ENCODE measurements at regions not wholly inside any gene's neighbourhood (a gene's known extent, or its start where the extent isn't known, plus 50 kb on each side); places are given as distances from the start of the nearest gene placed in this dataset.

DNA sequence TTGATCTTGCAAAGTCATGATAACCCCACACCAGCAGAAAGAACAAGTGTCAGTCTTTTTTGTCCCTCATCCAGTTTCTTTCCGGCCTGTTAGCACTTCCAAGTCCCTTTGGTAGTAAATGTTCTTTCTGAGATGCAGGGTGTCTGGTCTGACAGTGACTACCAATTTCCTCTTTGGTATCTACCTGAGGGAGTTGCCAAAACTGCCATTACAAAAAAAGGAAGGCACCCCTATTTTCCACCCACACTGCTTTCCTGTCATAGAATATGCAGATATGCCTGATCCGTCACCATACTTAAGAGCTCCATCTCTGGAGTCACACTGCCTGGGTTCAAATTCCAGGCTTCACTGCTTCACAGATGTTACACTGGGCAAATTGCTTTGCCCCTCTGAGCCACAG is 72.4 kb downstream of the ZNF281 start:
- TF ChIP-seq, protein P1, sequence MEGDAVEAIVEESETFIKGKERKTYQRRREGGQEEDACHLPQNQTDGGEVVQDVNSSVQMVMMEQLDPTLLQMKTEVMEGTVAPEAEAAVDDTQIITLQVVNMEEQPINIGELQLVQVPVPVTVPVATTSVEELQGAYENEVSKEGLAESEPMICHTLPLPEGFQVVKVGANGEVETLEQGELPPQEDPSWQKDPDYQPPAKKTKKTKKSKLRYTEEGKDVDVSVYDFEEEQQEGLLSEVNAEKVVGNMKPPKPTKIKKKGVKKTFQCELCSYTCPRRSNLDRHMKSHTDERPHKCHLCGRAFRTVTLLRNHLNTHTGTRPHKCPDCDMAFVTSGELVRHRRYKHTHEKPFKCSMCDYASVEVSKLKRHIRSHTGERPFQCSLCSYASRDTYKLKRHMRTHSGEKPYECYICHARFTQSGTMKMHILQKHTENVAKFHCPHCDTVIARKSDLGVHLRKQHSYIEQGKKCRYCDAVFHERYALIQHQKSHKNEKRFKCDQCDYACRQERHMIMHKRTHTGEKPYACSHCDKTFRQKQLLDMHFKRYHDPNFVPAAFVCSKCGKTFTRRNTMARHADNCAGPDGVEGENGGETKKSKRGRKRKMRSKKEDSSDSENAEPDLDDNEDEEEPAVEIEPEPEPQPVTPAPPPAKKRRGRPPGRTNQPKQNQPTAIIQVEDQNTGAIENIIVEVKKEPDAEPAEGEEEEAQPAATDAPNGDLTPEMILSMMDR (IDR thresholded peaks at IDR 0.05): no peak
- no peaks in the 10 kb centered on the region for H3K9me3 ChIP-seq
- no peaks in the 10 kb centered on the region for H3K27me3 ChIP-seq (replicated peaks; ENCODE audit: insufficient read depth)
- H3K4me1 ChIP-seq (ENCODE audit: control insufficient read depth in 1 of 2, low read depth in 2 of 2): no peaks in the 10 kb centered on the region
- H3K27ac ChIP-seq: no peak overlapping the region
- ATAC-seq (ENCODE audit: insufficient number of reproducible peaks, low FRiP score, low read depth): no peak
- H3K36me3 ChIP-seq: no peaks in the 10 kb centered on the region
- no peak overlapping the region for H3K4me3 ChIP-seq
- DNase-seq (ENCODE audit: low spot score): no peak

DNA sequence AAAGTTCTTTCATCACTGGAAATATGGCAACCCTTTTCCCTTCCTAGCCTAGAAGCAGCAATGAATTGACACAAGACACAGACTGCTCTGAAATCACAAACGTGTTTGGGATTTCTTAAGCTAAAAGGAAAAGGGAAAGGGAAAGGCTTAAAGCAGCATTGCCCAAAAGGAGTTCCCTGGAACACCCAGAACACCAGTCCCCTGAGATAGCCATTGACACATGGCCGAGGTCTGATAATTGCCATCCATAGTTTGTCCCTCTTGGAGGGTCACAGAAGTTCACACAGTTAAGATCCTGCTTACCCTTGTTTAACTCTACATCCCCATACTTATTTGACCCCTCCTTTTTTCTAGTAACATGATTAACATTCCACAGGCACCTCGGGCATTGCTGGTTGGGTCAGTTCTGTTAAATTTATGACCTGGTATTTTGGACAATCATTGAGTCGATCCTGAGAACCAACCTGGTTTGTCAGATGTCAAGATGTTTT is 72.9 kb downstream of the ZNF281 start:
- Histone ChIP-seq H3K4me3 (no peak overlapping the region), H3K27me3 (replicated peaks; ENCODE audit: insufficient read depth) (no peaks in the 10 kb centered on the region), H3K4me1 (ENCODE audit: control insufficient read depth in 1 of 2, low read depth in 2 of 2) (no peaks in the 10 kb centered on the region), H3K9me3 (no peaks in the 10 kb centered on the region), H3K36me3 (no peaks in the 10 kb centered on the region), H3K27ac (no peak overlapping the region)
- ATAC-seq (ENCODE audit: insufficient number of reproducible peaks, low FRiP score, low read depth) (no peak), DNase-seq (ENCODE audit: low spot score) (no peak)
- TF ChIP-seq, protein P1 (IDR thresholded peaks at IDR 0.05): no peak

DNA sequence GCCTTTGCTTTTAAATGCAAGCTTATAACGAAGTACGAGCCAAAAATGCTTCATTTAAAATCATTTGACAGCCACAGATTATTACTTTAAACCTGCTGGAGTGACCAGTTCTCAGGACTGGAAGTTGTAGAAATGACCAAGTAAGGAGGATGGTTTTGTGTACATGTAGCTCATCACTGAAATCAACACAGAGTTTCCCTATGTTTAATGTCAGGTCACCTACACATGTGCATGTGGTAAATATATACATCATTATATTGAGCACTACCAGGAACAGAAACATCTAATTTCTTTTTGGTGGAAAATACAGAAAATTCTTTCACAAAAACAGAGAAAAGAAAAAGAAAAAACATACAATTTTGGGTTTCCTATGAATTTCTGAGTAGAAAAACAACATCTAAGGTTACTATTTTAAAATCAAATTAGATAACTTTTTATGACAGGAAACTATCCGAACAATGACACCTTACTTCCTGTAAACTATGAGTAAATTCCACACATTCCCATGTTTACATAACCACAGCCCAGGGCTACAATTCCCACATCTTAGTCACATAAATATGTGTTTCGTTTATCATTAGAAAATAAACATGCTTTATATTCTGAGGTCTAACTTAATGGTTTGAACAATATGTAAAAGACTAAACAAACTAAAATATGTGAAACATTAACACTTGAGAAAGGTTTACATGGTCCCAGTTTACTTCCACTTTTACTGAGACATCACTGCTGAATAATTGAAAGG is 73.6 kb downstream of the ZNF281 start:
- no peaks in the 10 kb centered on the region for H3K36me3 ChIP-seq
- DNase-seq (ENCODE audit: low spot score) (no peak), ATAC-seq (ENCODE audit: insufficient number of reproducible peaks, low FRiP score, low read depth) (no peak)
- H3K27ac ChIP-seq: no peak overlapping the region
- H3K27me3 ChIP-seq (replicated peaks; ENCODE audit: insufficient read depth): no peaks in the 10 kb centered on the region
- no peaks in the 10 kb centered on the region for H3K4me1 ChIP-seq (ENCODE audit: control insufficient read depth in 1 of 2, low read depth in 2 of 2)
- TF ChIP-seq, protein P1 (IDR thresholded peaks at IDR 0.05): no peak
- H3K4me3 ChIP-seq: no peak overlapping the region
- no peaks in the 10 kb centered on the region for H3K9me3 ChIP-seq

DNA sequence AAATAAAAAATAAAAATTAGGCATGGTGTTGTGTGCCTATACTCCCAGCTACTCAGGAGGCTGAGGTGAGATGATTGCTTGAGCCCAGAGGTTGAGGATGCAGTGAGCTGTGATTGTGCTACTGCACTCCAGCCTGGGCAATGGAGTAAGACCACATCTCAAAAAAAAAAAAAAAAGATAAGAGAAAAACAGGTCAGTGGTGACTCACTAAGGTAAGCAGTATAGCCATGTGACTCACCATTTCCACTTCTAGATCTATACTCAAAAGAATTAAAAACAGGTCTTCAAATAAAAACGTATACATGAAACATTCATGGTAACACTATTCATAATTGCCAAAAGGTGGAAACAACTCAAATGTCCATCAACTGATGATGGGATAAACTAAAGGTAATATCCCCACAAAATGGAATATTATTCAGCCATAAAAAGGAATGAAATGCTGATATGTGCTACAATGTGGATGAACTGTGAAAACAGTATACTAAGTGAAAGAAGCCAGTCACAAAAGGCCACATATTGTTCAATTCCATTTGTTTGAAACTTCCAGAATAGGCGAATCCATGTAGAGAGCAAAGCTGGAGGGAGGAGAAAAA is 75.1 kb downstream of the ZNF281 start:
- Histone ChIP-seq H3K27ac (no peak overlapping the region), H3K9me3 (no peaks in the 10 kb centered on the region), H3K4me1 (ENCODE audit: control insufficient read depth in 1 of 2, low read depth in 2 of 2) (no peaks in the 10 kb centered on the region), H3K4me3 (no peak overlapping the region), H3K36me3 (no peaks in the 10 kb centered on the region), H3K27me3 (replicated peaks; ENCODE audit: insufficient read depth) (no peaks in the 10 kb centered on the region)
- TF ChIP-seq, protein P1 (IDR thresholded peaks at IDR 0.05): no peak
- DNase-seq (ENCODE audit: low spot score) (no peak), ATAC-seq (ENCODE audit: insufficient number of reproducible peaks, low FRiP score, low read depth) (no peak)

DNA sequence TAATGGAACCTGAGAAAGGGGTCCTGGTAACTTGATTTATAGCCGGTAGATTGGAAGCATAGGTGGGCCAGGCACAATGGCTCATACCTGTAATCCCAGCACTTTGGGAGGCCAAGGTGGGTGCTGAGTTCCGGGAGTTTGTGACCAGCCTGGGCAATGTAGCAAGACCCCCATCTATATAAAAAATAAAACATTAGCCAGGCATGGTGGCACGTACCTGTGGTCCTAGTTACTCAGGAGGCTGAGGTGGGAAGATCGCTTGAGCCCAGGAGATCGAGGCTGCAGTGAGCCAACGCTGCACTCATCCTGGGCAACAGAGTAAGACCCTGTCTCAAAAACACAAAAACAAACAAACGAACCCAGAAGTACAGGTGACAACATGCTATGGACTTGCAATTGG is 76.5 kb downstream of the ZNF281 start:
- DNase-seq (ENCODE audit: low spot score): no peak
- no peaks in the 10 kb centered on the region for H3K4me1 ChIP-seq (ENCODE audit: control insufficient read depth in 1 of 2, low read depth in 2 of 2)
- no peaks in the 10 kb centered on the region for H3K36me3 ChIP-seq
- H3K27ac ChIP-seq: no peak overlapping the region
- no peak overlapping the region for H3K4me3 ChIP-seq
- no peaks in the 10 kb centered on the region for H3K27me3 ChIP-seq (replicated peaks; ENCODE audit: insufficient read depth)
- no peaks in the 10 kb centered on the region for H3K9me3 ChIP-seq
- no peak for ATAC-seq (ENCODE audit: insufficient number of reproducible peaks, low FRiP score, low read depth)
- TF ChIP-seq, protein P1 (IDR thresholded peaks at IDR 0.05): no peak
